ENCODE measurements at regions not wholly inside any gene's neighbourhood (a gene's known extent, or its start where the extent isn't known, plus 50 kb on each side); places are given as distances from the start of the nearest gene placed in this dataset.

DNA sequence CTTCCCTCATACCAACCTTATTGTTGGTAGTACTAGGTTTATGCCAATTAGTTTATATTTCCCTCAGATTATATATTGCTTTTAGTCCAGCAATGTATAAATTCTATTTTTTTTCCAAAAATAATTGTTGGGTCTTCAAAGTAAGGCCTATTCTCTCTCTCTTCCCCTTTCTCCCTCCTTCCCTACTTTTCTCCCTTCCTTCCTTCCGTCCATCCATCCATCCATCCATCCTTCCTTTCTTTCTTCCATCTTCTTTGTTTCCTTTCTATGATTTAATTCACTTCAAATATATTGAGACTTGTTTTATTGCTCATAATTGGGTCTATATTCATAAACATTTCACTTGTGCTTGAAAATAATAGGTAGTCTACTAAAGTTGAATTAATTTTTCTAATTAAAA lies 1259.2 kb downstream of the FSCB start:
- TF ChIP-seq, protein P1, sequence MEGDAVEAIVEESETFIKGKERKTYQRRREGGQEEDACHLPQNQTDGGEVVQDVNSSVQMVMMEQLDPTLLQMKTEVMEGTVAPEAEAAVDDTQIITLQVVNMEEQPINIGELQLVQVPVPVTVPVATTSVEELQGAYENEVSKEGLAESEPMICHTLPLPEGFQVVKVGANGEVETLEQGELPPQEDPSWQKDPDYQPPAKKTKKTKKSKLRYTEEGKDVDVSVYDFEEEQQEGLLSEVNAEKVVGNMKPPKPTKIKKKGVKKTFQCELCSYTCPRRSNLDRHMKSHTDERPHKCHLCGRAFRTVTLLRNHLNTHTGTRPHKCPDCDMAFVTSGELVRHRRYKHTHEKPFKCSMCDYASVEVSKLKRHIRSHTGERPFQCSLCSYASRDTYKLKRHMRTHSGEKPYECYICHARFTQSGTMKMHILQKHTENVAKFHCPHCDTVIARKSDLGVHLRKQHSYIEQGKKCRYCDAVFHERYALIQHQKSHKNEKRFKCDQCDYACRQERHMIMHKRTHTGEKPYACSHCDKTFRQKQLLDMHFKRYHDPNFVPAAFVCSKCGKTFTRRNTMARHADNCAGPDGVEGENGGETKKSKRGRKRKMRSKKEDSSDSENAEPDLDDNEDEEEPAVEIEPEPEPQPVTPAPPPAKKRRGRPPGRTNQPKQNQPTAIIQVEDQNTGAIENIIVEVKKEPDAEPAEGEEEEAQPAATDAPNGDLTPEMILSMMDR (IDR thresholded peaks at IDR 0.05; ENCODE audit: low read depth, low read length, poor library complexity, severe bottlenecking), result no peak
- TF ChIP-seq EZH2phosphoT487 (IDR thresholded peaks at IDR 0.05; ENCODE audit: borderline replicate concordance, low read length), result no peak
